A549 (cell line): ENCODE measurements at regions not wholly inside any gene's neighbourhood (a gene's known extent, or its start where the extent isn't known, plus 50 kb on each side); places are given as distances from the start of the nearest gene placed in this dataset.

ENCODE experiments used
- ATAC-seq, 2 experiments: fragments of 200-7000 bp in 1 of 2; fragments of >200 bp in 1 of 2; cut with Nextera tagmentation in 1 of 2; cut with Tn5 transposase in 1 of 2; 3 replicates each; pipeline versions ENCODE4 v1.8.0 to v1.9.1; 2018 to 2020; ENCODE audit warnings: mild to moderate bottlenecking in 1 of 2, moderate library complexity in 1 of 2
- CTCF ChIA-PET: fragments of 300-600 bp; sonication (Branson Sonifier 250); formaldehyde crosslinking; extraction: SDS; loops from one replicate; lab custom pipeline; 2021; ENCODE audit warnings: antibody characterized with exemption, inconsistent platforms; lab: Yijun Ruan, JAX
- POLR2A ChIA-PET: fragments of 350-600 bp; formaldehyde crosslinking; extraction: SDS; loops from one replicate; lab custom pipeline; 2021; ENCODE audit warnings: antibody characterized with exemption, inconsistent platforms; lab: Yijun Ruan, JAX
- DNase-seq, 2 experiments: peaks; one replicate each; pipeline versions ENCODE4 v3.0.0 to v3.0.0-alpha.2; 2011 to 2016; ENCODE audit warnings: low read depth in 1 of 2, low spot score in 1 of 2
- FAIRE-seq: peaks from 2 replicates; lab custom pipeline; 2011; peaks lifted over from hg19 to GRCh38; lab: Jason Lieb, UNC
- H3K27ac ChIP-seq, 2 experiments: fragments of >200 bp; sonication (Bioruptor Twin); formaldehyde crosslinking; 3 replicates each; pipeline ENCODE4 v1.5.1; 2016 to 2017
- H3K4me1 ChIP-seq: fragments of >200 bp; sonication (Bioruptor Twin); formaldehyde crosslinking; 3 replicates; pipeline ENCODE4 v1.6.1; 2016
- H3K4me2 ChIP-seq: fragments of >200 bp; sonication (Bioruptor Twin); formaldehyde crosslinking; 3 replicates; pipeline ENCODE4 v1.6.1; 2016
- H3K4me3 ChIP-seq: fragments of >200 bp; sonication (Bioruptor Twin); formaldehyde crosslinking; 3 replicates; pipeline ENCODE4 v1.5.1; 2016
- H3K9me3 ChIP-seq: fragments of >200 bp; sonication (Bioruptor Twin); formaldehyde crosslinking; 3 replicates; pipeline ENCODE4 v1.6.1; 2016
- ATOH8 ChIP-seq: fragments of 250-450 bp; sonication (Bioruptor Pico); IDR thresholded peaks from 2 replicates; pipeline ENCODE4 v1.5.0; 2020; ENCODE audit warnings: low read depth, mild to moderate bottlenecking, moderate library complexity
- BCL3 ChIP-seq: fragments of >200 bp; sonication (Bioruptor Twin); formaldehyde crosslinking; IDR thresholded peaks from 3 replicates; pipeline ENCODE4 v1.6.1; 2016
- BHLHE40 ChIP-seq: IDR thresholded peaks from 2 replicates; pipeline ENCODE4 v1.6.1; 2012; ENCODE audit warnings: low read depth, low read length, inconsistent platforms
- CBX2 ChIP-seq: fragments of 200-600 bp; sonication (generic); IDR thresholded peaks from 2 replicates; pipeline ENCODE4 v1.6.1; 2016; ENCODE audit warnings: low read depth, mild to moderate bottlenecking, borderline replicate concordance
- E2F6 ChIP-seq: IDR thresholded peaks from 2 replicates; pipeline ENCODE4 v1.6.1; 2012; ENCODE audit warnings: low read depth, borderline replicate concordance
- ELK1 ChIP-seq: fragments of 150-350 bp; IDR thresholded peaks from 2 replicates; pipeline ENCODE4 v1.6.1; 2014; ENCODE audit warnings: low read depth, mild to moderate bottlenecking, low read length
- ESRRA ChIP-seq: fragments of 150-350 bp; IDR thresholded peaks from 2 replicates; pipeline ENCODE4 v1.6.1; 2014; ENCODE audit warnings: mild to moderate bottlenecking, low read length, borderline replicate concordance
- FOSB ChIP-seq: fragments of 250-450 bp; sonication (Bioruptor Pico); IDR thresholded peaks from 2 replicates; pipeline ENCODE4 v1.5.0; 2020; ENCODE audit warnings: mild to moderate bottlenecking, moderate library complexity
- FOSL2 ChIP-seq, 2 experiments: fragments of 450-650 bp in 1 of 2; fragments of >200 bp in 1 of 2; sonication (Bioruptor Twin) in 1 of 2; formaldehyde crosslinking; IDR thresholded peaks; 2 replicates each; pipeline versions ENCODE4 v1.5.0 to v1.6.1; 2016 to 2020; ENCODE audit warnings: mild to moderate bottlenecking in 1 of 2, moderate library complexity in 1 of 2
- GATA3 ChIP-seq: IDR thresholded peaks from 2 replicates; pipeline ENCODE4 v1.6.1; 2012; ENCODE audit warnings: borderline replicate concordance
- HDAC2 ChIP-seq: fragments of 200-600 bp; sonication (generic); IDR thresholded peaks from 2 replicates; pipeline ENCODE4 v1.6.1; 2016
- HES2 ChIP-seq: fragments of >200 bp; sonication (Bioruptor Twin); formaldehyde crosslinking; IDR thresholded peaks from 2 replicates; pipeline ENCODE4 v1.6.1; 2016
- HOXB13 ChIP-seq: fragments of 250-450 bp; sonication (Bioruptor Pico); IDR thresholded peaks from 2 replicates; pipeline ENCODE4 v1.5.0; 2020; ENCODE audit warnings: low read depth, mild to moderate bottlenecking, moderate library complexity
- HOXB5 ChIP-seq: fragments of 250-450 bp; sonication (Bioruptor Pico); IDR thresholded peaks from 2 replicates; pipeline ENCODE4 v1.5.0; 2020; ENCODE audit warnings: mild to moderate bottlenecking, moderate library complexity
- KDM1A ChIP-seq: fragments of 200-600 bp; sonication (generic); IDR thresholded peaks from 2 replicates; pipeline ENCODE4 v1.6.1; 2016; ENCODE audit warnings: low read depth, mild to moderate bottlenecking
- KDM5A ChIP-seq: fragments of 200-600 bp; sonication (generic); IDR thresholded peaks from 2 replicates; pipeline ENCODE4 v1.6.1; 2016; ENCODE audit warnings: antibody characterized with exemption, mild to moderate bottlenecking
- MAFK ChIP-seq: fragments of 450-650 bp; IDR thresholded peaks from 2 replicates; pipeline ENCODE4 v1.6.1; 2014; ENCODE audit not compliant: partially characterized antibody
- NFE2L2 ChIP-seq: fragments of 150-350 bp; conservative IDR thresholded peaks from 2 replicates; pipeline ENCODE4 v1.6.1; 2014; ENCODE audit warnings: low read length
- NR3C1 ChIP-seq: fragments of >200 bp; sonication (Bioruptor Twin); formaldehyde crosslinking; IDR thresholded peaks from 3 replicates; pipeline ENCODE4 v1.6.1; 2017
- POLR2AphosphoS2 ChIP-seq: conservative IDR thresholded peaks from 2 replicates; pipeline ENCODE4 v1.6.1; 2012; ENCODE audit warnings: low read length, improper control_type of control experiment, inconsistent platforms
- RAD21 ChIP-seq, 2 experiments: fragments of >200 bp in 1 of 2; sonication (Bioruptor Twin) in 1 of 2; formaldehyde crosslinking in 1 of 2; IDR thresholded peaks in 1 of 2; conservative IDR thresholded peaks in 1 of 2; 2 replicates in 1 of 2; 3 replicates in 1 of 2; pipeline ENCODE4 v1.6.1; 2012 to 2018; ENCODE audit warnings: inconsistent platforms in 1 of 2
- SMC3 ChIP-seq: fragments of >200 bp; sonication (Bioruptor Twin); formaldehyde crosslinking; IDR thresholded peaks from 3 replicates; pipeline ENCODE4 v1.6.1; 2018; ENCODE audit warnings: inconsistent platforms
- USF2 ChIP-seq: fragments of 450-650 bp; IDR thresholded peaks from 2 replicates; pipeline ENCODE4 v1.6.1; 2014; ENCODE audit warnings: antibody characterized with exemption
- ZC3H11A ChIP-seq: fragments of 450-650 bp; IDR thresholded peaks from 2 replicates; pipeline ENCODE4 v1.6.1; 2014; ENCODE audit warnings: antibody characterized with exemption, mild to moderate bottlenecking
- ZNF302 ChIP-seq: fragments of 250-450 bp; sonication (Bioruptor Pico); IDR thresholded peaks from 2 replicates; pipeline ENCODE4 v1.9.0; 2021; ENCODE audit warnings: inconsistent platforms, mild to moderate bottlenecking, moderate library complexity
- WGBS: methylation state at CpG from one replicate; pipeline ENCODE4 v1.1.6; 2017; ENCODE audit errors: missing lambda C conversion rate; 5-methylcytosine and 5-hydroxymethylcytosine counted together

GRCh38 chr6:150658421-150658820, 58.7 kb downstream of the PLEKHG1 start:
- ChIA-PET POLR2A (no interaction called here), CTCF (no interaction called here)
- H3K4me1 ChIP-seq, result no peaks in the 10 kb centered on the region
- no peaks in the 10 kb centered on the region for H3K9me3 ChIP-seq
- FAIRE-seq (no peak), ATAC-seq (no peak), DNase-seq (no peak)
- no peak overlapping the region for H3K4me2 ChIP-seq
- TF ChIP-seq MAFK (no peak), HOXB13 (no peak), USF2 (no peak), CBX2 (no peak), ELK1 (no peak), ESRRA (no peak)
- H3K4me3 ChIP-seq, result no peak overlapping the region
- no peak overlapping the region for H3K27ac ChIP-seq
- WGBS, result 6% methylated on average over 1 of the region's 1 CpG

- Histone ChIP-seq H3K4me1 (no peaks in the 10 kb centered on the region), H3K4me2 (no peak overlapping the region), H3K4me3 (no peak overlapping the region), H3K9me3 (no peaks in the 10 kb centered on the region), H3K27ac (no peak overlapping the region)
- ChIA-PET CTCF (interaction anchor here (0.9 kb wide), 1 partner anchor 15 kb away, joined by 3 read pairs; no protein-coding TSS in a partner anchor), POLR2A (no interaction called here)
- FAIRE-seq (no peak), ATAC-seq (no peak), DNase-seq (no peak)
- TF ChIP-seq FOSL2 (IDR thresholded peaks at IDR 0.05) (no peak), FOSL2 (CRISPR knock-in tag; IDR thresholded peaks at IDR 0.05) (no peak), HDAC2 (no peak), GATA3 (no peak), HOXB5 (CRISPR knock-in tag) (no peak), RAD21 (conservative IDR thresholded peaks at IDR 0.05 in 1 of 2, IDR thresholded peaks at IDR 0.05 in 1 of 2) (no peak), BCL3 (no peak), NR3C1 (no peak), E2F6 (no peak), ZC3H11A (no peak), SMC3 (no peak), POLR2AphosphoS2 (no peak), KDM1A (no peak), ATOH8 (no peak), KDM5A (no peak), FOSB (CRISPR knock-in tag) (no peak), NFE2L2 (no peak), ZNF302 (CRISPR knock-in tag) (no peak), BHLHE40 (no peak), HES2 (no peak)
- WGBS, result 70% methylated on average over 4 of the region's 6 CpGs
Observed at GRCh38 chr6:150659046-150659763, 59.5 kb downstream of the PLEKHG1 start.
